NT2/D1 (cell line): ENCODE measurements at regions not wholly inside any gene's neighbourhood (a gene's known extent, or its start where the extent isn't known, plus 50 kb on each side); places are given as distances from the start of the nearest gene placed in this dataset.

Experiments
- SUZ12 ChIP-seq: IDR thresholded peaks from 2 replicates; pipeline ENCODE4 v1.6.1; 2011; ENCODE audit not compliant: insufficient read length, insufficient read depth; ENCODE audit errors: extremely low read depth
- ZNF274 ChIP-seq: IDR thresholded peaks from 2 replicates; pipeline ENCODE4 v1.6.1; 2011; ENCODE audit warnings: mild to moderate bottlenecking, low read depth, low read length

DNA sequence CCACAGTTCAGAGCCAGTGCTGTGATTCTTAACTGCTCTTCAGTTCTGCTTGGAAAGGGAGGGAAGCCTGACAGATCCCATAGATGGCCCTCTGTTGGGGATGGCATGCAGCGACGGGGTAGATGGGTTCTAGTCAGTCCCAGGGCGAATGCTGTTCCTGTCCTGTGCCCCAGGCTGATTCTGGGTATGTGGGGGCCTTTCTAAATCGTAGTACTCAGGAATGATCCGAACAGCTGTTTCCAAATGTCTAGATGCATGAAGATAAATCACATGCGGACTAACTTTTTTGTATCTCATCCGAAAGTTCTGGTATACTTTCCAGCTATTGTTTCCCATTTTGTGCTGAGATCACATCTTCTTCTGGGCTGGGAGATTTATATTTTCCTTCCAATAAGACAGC lies 186.0 kb upstream of the MKI67 start:
- TF ChIP-seq SUZ12 (no peak), ZNF274 (no peak)
